Hepatocyte (in vitro differentiated cells): ENCODE measurements at regions not wholly inside any gene's neighbourhood (a gene's known extent, or its start where the extent isn't known, plus 50 kb on each side); places are given as distances from the start of the nearest gene placed in this dataset.

Experiments
- DNase-seq: peaks from one replicate; pipeline ENCODE4 v3.0.0-alpha.2; 2016; ENCODE audit warnings: low spot score
- H2AFZ ChIP-seq: fragments of 200-600 bp; sonication (generic); 2 replicates; pipeline ENCODE4 v1.6.0; 2016; ENCODE audit warnings: antibody characterized with exemption, mild to moderate bottlenecking
- H3K27ac ChIP-seq: fragments of 200-600 bp; sonication (generic); 2 replicates; pipeline ENCODE4 v1.5.1; 2016; ENCODE audit warnings: mild to moderate bottlenecking
- H3K27me3 ChIP-seq: fragments of 200-600 bp; sonication (generic); 2 replicates; pipeline ENCODE4 v1.6.1; 2016
- H3K36me3 ChIP-seq: fragments of 200-600 bp; sonication (generic); replicated peaks from 2 replicates; pipeline ENCODE4 v1.5.1; 2016; ENCODE audit warnings: low read depth; ENCODE audit not compliant: insufficient read depth
- H3K4me1 ChIP-seq: fragments of 200-600 bp; sonication (generic); 2 replicates; pipeline ENCODE4 v1.5.1; 2016; ENCODE audit warnings: mild to moderate bottlenecking, moderate library complexity; ENCODE audit not compliant: insufficient read depth
- H3K4me2 ChIP-seq: fragments of 200-600 bp; sonication (generic); 2 replicates; pipeline ENCODE4 v1.6.0; 2016
- H3K4me3 ChIP-seq: fragments of 200-600 bp; sonication (generic); 2 replicates; pipeline ENCODE4 v1.5.1; 2016; ENCODE audit warnings: mild to moderate bottlenecking
- H3K79me2 ChIP-seq: fragments of 200-600 bp; sonication (generic); 2 replicates; pipeline ENCODE4 v1.6.0; 2017; ENCODE audit warnings: mild to moderate bottlenecking
- H3K9me2 ChIP-seq: fragments of 200-600 bp; sonication (generic); replicated peaks from 2 replicates; pipeline ENCODE4 v1.6.0; 2017; ENCODE audit warnings: mild to moderate bottlenecking; ENCODE audit not compliant: insufficient read depth
- H3K9me3 ChIP-seq: fragments of 200-600 bp; sonication (generic); 2 replicates; pipeline ENCODE4 v1.5.1; 2016; ENCODE audit warnings: low read depth, mild to moderate bottlenecking
- H4K20me1 ChIP-seq: fragments of 200-600 bp; sonication (generic); 2 replicates; pipeline ENCODE4 v1.6.0; 2016; ENCODE audit warnings: mild to moderate bottlenecking; ENCODE audit not compliant: insufficient read depth, poor library complexity, severe bottlenecking
- EZH2 ChIP-seq: fragments of 200-600 bp; sonication (generic); IDR thresholded peaks from 2 replicates; pipeline ENCODE4 v1.6.1; 2016; ENCODE audit warnings: antibody characterized with exemption, mild to moderate bottlenecking, borderline replicate concordance
- EZH2phosphoT487 ChIP-seq: fragments of 200-600 bp; sonication (generic); IDR thresholded peaks from one replicate; pipeline ENCODE4 v1.6.1; 2018; ENCODE audit warnings: antibody characterized with exemption, mild to moderate bottlenecking, low read depth, moderate library complexity; ENCODE audit not compliant: unreplicated experiment, severe bottlenecking
- WGBS: methylation state at CpG from one replicate; pipeline ENCODE4 v1.1.6; 2016; ENCODE audit warnings: low lambda C conversion rate; ENCODE audit errors: missing lambda C conversion rate; 5-methylcytosine and 5-hydroxymethylcytosine counted together
- TF ChIP-seq, protein P1 (sequence below): fragments of 200-600 bp; sonication (generic); IDR thresholded peaks from 2 replicates; pipeline ENCODE4 v1.5.1; 2016; ENCODE audit warnings: antibody characterized with exemption, mild to moderate bottlenecking; ENCODE audit not compliant: poor library complexity

- Histone ChIP-seq H4K20me1 (no peaks in the 10 kb centered on the region), H3K27me3 (no peaks in the 10 kb centered on the region), H3K4me3 (no peak overlapping the region)
Observed at GRCh38 chr5:4101189-4101588, 505.6 kb downstream of the IRX1 start.

GRCh38 chr5:4104831-4105597 is 509.4 kb downstream of the IRX1 start:
- no peaks in the 10 kb centered on the region for H3K4me1 ChIP-seq
- H3K27ac ChIP-seq: no peak overlapping the region
- 85% methylated on average over 4 of the region's 4 CpGs for WGBS
- no peaks in the 10 kb centered on the region for H3K27me3 ChIP-seq
- no peaks in the 10 kb centered on the region for H3K79me2 ChIP-seq
- H3K9me3 ChIP-seq: no peaks in the 10 kb centered on the region
- no peaks in the 10 kb centered on the region for H3K36me3 ChIP-seq
- TF ChIP-seq EZH2 (no peak), EZH2phosphoT487 (no peak)
- TF ChIP-seq, protein P1, sequence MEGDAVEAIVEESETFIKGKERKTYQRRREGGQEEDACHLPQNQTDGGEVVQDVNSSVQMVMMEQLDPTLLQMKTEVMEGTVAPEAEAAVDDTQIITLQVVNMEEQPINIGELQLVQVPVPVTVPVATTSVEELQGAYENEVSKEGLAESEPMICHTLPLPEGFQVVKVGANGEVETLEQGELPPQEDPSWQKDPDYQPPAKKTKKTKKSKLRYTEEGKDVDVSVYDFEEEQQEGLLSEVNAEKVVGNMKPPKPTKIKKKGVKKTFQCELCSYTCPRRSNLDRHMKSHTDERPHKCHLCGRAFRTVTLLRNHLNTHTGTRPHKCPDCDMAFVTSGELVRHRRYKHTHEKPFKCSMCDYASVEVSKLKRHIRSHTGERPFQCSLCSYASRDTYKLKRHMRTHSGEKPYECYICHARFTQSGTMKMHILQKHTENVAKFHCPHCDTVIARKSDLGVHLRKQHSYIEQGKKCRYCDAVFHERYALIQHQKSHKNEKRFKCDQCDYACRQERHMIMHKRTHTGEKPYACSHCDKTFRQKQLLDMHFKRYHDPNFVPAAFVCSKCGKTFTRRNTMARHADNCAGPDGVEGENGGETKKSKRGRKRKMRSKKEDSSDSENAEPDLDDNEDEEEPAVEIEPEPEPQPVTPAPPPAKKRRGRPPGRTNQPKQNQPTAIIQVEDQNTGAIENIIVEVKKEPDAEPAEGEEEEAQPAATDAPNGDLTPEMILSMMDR: no peak
- H4K20me1 ChIP-seq: no peaks in the 10 kb centered on the region
- H3K4me3 ChIP-seq: no peak overlapping the region
- no peak overlapping the region for H3K4me2 ChIP-seq
- no peaks in the 10 kb centered on the region for H3K9me2 ChIP-seq
- DNase-seq: no peak
- no peak overlapping the region for H2AFZ ChIP-seq

More at GRCh38 chr5:4101189-4101588, 505.6 kb downstream of the IRX1 start:
- Histone ChIP-seq H2AFZ (no peak overlapping the region), H3K4me1 (no peaks in the 10 kb centered on the region), H3K79me2 (no peaks in the 10 kb centered on the region), H3K27ac (no peak overlapping the region), H3K9me2 (no peaks in the 10 kb centered on the region), H3K9me3 (no peaks in the 10 kb centered on the region), H3K4me2 (no peak overlapping the region), H3K36me3 (no peaks in the 10 kb centered on the region)
- WGBS: 85% methylated on average over 12 of the region's 12 CpGs
- no peak for DNase-seq
- no peak for TF ChIP-seq EZH2phosphoT487
- TF ChIP-seq, protein P1: no peak
- TF ChIP-seq EZH2: no peak

GRCh38 chr5:4108690-4109089 is 513.1 kb downstream of the IRX1 start:
- no peaks in the 10 kb centered on the region for H3K4me1 ChIP-seq
- H2AFZ ChIP-seq: no peak overlapping the region
- H3K4me3 ChIP-seq: no peak overlapping the region
- H3K9me3 ChIP-seq: no peaks in the 10 kb centered on the region
- H3K27ac ChIP-seq: no peak overlapping the region
- no peak for DNase-seq
- no peaks in the 10 kb centered on the region for H4K20me1 ChIP-seq
- 35% methylated on average over 1 of the region's 1 CpG for WGBS
- no peaks in the 10 kb centered on the region for H3K27me3 ChIP-seq
- H3K9me2 ChIP-seq: no peaks in the 10 kb centered on the region
- no peak overlapping the region for H3K4me2 ChIP-seq
- H3K36me3 ChIP-seq: no peaks in the 10 kb centered on the region
- TF ChIP-seq, protein P1: no peak
- TF ChIP-seq EZH2phosphoT487 (no peak), EZH2 (no peak)
- H3K79me2 ChIP-seq: no peaks in the 10 kb centered on the region
